ENCODE measurements at regions not wholly inside any gene's neighbourhood (a gene's known extent, or its start where the extent isn't known, plus 50 kb on each side); places are given as distances from the start of the nearest gene placed in this dataset.

DNA sequence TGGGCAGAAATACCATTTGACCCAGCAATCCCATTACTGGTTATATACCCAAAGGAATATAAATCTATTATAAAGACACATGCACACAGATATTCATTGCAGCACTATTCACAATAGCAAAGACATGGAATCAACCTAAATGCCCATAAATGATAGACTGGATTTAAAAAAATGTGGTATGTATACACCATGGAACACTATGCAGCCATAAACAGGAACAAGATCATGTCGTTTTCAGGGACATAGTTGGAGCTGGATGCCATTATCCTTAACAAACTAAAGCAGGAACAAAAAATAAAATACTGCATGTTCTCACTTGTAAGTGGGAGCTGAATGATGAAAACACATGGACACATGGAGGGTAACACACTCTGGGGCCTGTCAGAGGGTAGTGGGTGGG is 335.6 kb downstream of the BTG1 start:
- no peak for TF ChIP-seq CTCF (IDR thresholded peaks at IDR 0.05; ENCODE audit: control extremely low read depth, extremely low read depth)
- Histone ChIP-seq H3K27ac (ENCODE audit: low read depth in 1 of 2, low read length in 1 of 2) (no peak overlapping the region), H3K4me3 (no peak overlapping the region)

DNA sequence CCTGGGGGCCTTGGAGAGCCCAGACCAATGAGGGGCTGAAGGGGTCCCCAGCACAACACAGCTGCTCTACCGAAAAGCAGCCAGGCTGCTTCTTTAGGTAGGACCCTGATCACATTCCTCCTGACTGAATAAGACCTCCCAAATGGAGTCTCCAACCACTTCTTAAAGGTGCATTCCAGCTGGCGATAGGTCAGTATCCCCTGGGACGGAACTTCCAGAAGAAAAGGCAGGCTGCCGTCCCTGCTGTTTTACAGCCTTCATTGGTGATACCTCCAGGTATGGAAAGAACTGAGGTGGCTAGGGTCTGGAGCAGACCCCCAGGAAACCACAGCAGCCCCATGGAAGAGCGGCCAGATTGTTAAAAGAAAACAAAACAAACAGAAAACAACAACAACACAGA is 340.6 kb downstream of the BTG1 start:
- Histone ChIP-seq H3K27me3 (ENCODE audit: control insufficient read depth in 3 of 3, insufficient read depth in 3 of 3, low read length in 2 of 3) (no peaks in the 10 kb centered on the region), H3K9ac (ENCODE audit: insufficient read depth in 1 of 2, low read length in 2 of 2) (no peak overlapping the region), H3K9me3 (ENCODE audit: control insufficient read depth in 4 of 4, insufficient read depth in 3 of 4, low read length in 3 of 4) (peaks cover 0 to 7% (median 2%) of the 10 kb centered on the region in 4 donors), H3K4me3 (no peak overlapping the region), H3K4me1 (ENCODE audit: control insufficient read depth in 5 of 5, insufficient read depth in 5 of 5, low read length in 5 of 5) (no peaks in the 10 kb centered on the region), H3K36me3 (ENCODE audit: control insufficient read depth in 4 of 4, insufficient read depth in 4 of 4, low read length in 4 of 4) (no peaks in the 10 kb centered on the region), H3K27ac (ENCODE audit: low read depth in 1 of 2, low read length in 1 of 2) (no peak overlapping the region)
- ATAC-seq (ENCODE audit: insufficient read depth, low FRiP score) (no peak), DNase-seq (no peak)
- no peak for TF ChIP-seq CTCF (IDR thresholded peaks at IDR 0.05; ENCODE audit: control extremely low read depth, extremely low read depth)
- 97% methylated on average over 5 of the region's 5 CpGs for WGBS, 2 donors

More for the DNA sequence above, 335.6 kb downstream of the BTG1 start:
- H3K4me1 ChIP-seq (ENCODE audit: control insufficient read depth in 5 of 5, insufficient read depth in 5 of 5, low read length in 5 of 5), result no peaks in the 10 kb centered on the region
- H3K36me3 ChIP-seq (ENCODE audit: control insufficient read depth in 4 of 4, insufficient read depth in 4 of 4, low read length in 4 of 4), result no peaks in the 10 kb centered on the region
- WGBS, 2 donors, result 89 to 93% methylated on average over 1 of the region's 1 CpG
- no peak overlapping the region for H3K9ac ChIP-seq (ENCODE audit: insufficient read depth in 1 of 2, low read length in 2 of 2)
- ATAC-seq (ENCODE audit: insufficient read depth, low FRiP score) (no peak), DNase-seq (no peak)
- no peaks in the 10 kb centered on the region for H3K27me3 ChIP-seq (ENCODE audit: control insufficient read depth in 3 of 3, insufficient read depth in 3 of 3, low read length in 2 of 3)
- H3K9me3 ChIP-seq (ENCODE audit: control insufficient read depth in 4 of 4, insufficient read depth in 3 of 4, low read length in 3 of 4), result peaks cover 0 to 10% (median 2%) of the 10 kb centered on the region in 4 donors

DNA sequence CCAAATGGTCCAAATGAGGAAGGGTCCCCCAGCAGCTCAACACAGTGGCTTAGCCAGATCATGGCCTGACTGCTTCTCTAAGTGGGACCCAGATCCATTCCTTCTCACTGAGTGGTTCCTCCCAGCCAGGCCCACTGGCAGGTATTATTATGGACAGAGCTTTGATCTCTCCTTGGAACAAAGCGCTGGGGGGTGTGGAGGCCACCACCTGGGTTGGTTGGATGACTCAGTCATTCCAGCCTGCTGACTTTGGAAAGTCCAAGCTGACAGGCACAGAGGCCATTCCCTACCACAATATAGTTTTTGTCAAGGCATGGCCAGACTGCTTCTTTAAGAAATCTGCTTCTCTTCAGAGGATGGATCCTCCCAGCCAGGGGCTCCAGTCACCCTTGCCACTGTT is 341.1 kb downstream of the BTG1 start:
- TF ChIP-seq CTCF (IDR thresholded peaks at IDR 0.05; ENCODE audit: control extremely low read depth, extremely low read depth), result no peak
- no peak overlapping the region for H3K27ac ChIP-seq (ENCODE audit: low read depth in 1 of 2, low read length in 1 of 2)
- H3K27me3 ChIP-seq (ENCODE audit: control insufficient read depth in 3 of 3, insufficient read depth in 3 of 3, low read length in 2 of 3), result no peaks in the 10 kb centered on the region
- 98 to 100% methylated on average over 1 of the region's 1 CpG for WGBS, 2 donors
- DNase-seq, result no peak
- H3K9ac ChIP-seq (ENCODE audit: insufficient read depth in 1 of 2, low read length in 2 of 2), result no peak overlapping the region
- H3K4me1 ChIP-seq (ENCODE audit: control insufficient read depth in 5 of 5, insufficient read depth in 5 of 5, low read length in 5 of 5), result no peaks in the 10 kb centered on the region
- no peak for ATAC-seq (ENCODE audit: insufficient read depth, low FRiP score)
- no peaks in the 10 kb centered on the region for H3K36me3 ChIP-seq (ENCODE audit: control insufficient read depth in 4 of 4, insufficient read depth in 4 of 4, low read length in 4 of 4)
- H3K4me3 ChIP-seq, result no peak overlapping the region
- peaks cover 0 to 7% (median 2%) of the 10 kb centered on the region in 4 donors for H3K9me3 ChIP-seq (ENCODE audit: control insufficient read depth in 4 of 4, insufficient read depth in 3 of 4, low read length in 3 of 4)

DNA sequence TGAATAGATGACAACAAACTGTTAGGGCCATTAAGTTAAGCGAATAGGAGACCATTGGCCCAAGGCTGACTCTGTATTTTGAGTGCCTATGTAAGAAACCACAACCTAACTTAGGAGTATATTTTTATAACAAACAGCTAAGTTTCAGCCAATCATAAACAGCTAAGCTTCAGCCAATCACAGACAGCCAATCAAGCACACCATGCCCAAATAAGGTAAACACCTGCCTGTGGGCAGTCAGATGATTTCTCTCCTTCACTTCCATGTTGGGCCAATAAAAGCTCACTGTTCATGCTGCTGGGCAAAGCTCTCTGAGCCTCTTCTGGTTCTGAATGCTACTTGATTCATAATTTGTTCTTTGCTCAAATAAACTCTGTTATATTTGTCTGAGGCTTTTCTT is 344.6 kb downstream of the BTG1 start:
- DNase-seq (no peak), ATAC-seq (ENCODE audit: insufficient read depth, low FRiP score) (no peak)
- H3K4me3 ChIP-seq, result no peak overlapping the region
- no peak for TF ChIP-seq CTCF (IDR thresholded peaks at IDR 0.05; ENCODE audit: control extremely low read depth, extremely low read depth)
- no peaks in the 10 kb centered on the region for H3K36me3 ChIP-seq (ENCODE audit: control insufficient read depth in 4 of 4, insufficient read depth in 4 of 4, low read length in 4 of 4)
- H3K27me3 ChIP-seq (ENCODE audit: control insufficient read depth in 3 of 3, insufficient read depth in 3 of 3, low read length in 2 of 3), result no peaks in the 10 kb centered on the region
- peaks cover 0 to 4% (median 1%) of the 10 kb centered on the region in 4 donors for H3K9me3 ChIP-seq (ENCODE audit: control insufficient read depth in 4 of 4, insufficient read depth in 3 of 4, low read length in 3 of 4)
- no peak overlapping the region for H3K9ac ChIP-seq (ENCODE audit: insufficient read depth in 1 of 2, low read length in 2 of 2)
- H3K27ac ChIP-seq (ENCODE audit: low read depth in 1 of 2, low read length in 1 of 2), result no peak overlapping the region
- WGBS, 2 donors, result 99 to 100% methylated on average over 1 of the region's 1 CpG
- no peaks in the 10 kb centered on the region for H3K4me1 ChIP-seq (ENCODE audit: control insufficient read depth in 5 of 5, insufficient read depth in 5 of 5, low read length in 5 of 5)
